ENCODE measurements at regions not wholly inside any gene's neighbourhood (a gene's known extent, or its start where the extent isn't known, plus 50 kb on each side); places are given as distances from the start of the nearest gene placed in this dataset.

DNA sequence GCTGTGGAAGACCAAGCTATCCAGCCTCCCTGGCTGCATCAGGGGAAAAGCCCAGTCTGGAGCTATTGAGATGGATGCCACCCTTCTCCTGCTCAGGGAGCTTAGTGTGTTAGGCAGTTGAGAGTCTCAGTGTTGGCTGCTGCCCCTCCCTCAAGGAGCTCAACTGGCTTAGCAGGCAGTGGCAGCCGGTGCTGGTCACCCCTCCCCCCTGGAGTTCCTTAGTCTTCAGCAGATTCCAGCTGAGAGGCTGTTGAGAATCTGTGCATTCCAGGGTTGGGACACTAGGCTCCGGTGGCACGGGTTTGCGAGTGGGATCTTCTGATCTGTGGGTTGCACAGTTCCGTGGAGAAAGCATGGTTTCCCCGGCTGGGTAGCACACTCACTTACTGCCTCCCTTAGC lies 883.8 kb downstream of the NSUN3 start:
- POLR2A ChIA-PET: no interaction called here
- CTCF ChIA-PET: no interaction called here
- DNase-seq (ENCODE audit: extremely low spot score): no peak
- TF ChIP-seq, protein P1, sequence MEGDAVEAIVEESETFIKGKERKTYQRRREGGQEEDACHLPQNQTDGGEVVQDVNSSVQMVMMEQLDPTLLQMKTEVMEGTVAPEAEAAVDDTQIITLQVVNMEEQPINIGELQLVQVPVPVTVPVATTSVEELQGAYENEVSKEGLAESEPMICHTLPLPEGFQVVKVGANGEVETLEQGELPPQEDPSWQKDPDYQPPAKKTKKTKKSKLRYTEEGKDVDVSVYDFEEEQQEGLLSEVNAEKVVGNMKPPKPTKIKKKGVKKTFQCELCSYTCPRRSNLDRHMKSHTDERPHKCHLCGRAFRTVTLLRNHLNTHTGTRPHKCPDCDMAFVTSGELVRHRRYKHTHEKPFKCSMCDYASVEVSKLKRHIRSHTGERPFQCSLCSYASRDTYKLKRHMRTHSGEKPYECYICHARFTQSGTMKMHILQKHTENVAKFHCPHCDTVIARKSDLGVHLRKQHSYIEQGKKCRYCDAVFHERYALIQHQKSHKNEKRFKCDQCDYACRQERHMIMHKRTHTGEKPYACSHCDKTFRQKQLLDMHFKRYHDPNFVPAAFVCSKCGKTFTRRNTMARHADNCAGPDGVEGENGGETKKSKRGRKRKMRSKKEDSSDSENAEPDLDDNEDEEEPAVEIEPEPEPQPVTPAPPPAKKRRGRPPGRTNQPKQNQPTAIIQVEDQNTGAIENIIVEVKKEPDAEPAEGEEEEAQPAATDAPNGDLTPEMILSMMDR (IDR thresholded peaks at IDR 0.05; ENCODE audit: control extremely low read depth, extremely low read depth, low read depth, missing control alignments): no peak

DNA sequence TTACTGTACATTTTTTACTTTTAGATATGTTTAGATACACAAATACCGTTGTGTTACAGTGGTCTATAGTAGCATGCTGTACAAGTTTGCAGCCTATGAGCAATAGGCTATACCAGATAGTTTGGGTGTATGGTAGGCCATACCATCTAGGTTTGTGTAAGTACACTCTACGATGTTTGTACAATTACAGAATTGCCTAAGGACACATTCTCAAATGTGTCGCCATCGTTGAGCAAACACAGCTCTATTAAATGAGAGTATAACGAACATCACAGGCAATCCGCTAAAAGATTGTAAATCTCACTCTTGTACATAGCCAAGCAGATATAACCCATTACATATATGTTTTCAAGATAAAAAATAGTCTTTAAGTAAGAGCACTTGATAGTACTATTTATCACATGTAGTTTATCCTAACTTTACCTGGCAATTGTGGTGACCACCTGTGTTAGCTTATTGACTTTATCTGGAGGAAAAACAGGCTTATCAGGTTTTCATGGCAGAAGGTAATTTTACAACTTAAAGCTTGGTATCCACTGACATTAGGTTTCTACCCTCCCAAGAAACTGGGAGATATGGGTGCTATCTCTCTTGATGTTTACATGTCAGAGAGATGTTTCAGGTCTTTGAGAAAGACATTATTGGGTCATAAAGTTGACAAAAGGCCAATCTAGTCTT lies 898.7 kb downstream of the NSUN3 start:
- TF ChIP-seq, protein P1 (IDR thresholded peaks at IDR 0.05; ENCODE audit: control extremely low read depth, extremely low read depth, low read depth, missing control alignments): no peak
- CTCF ChIA-PET: no interaction called here
- DNase-seq (ENCODE audit: extremely low spot score): no peak
- POLR2A ChIA-PET: no interaction called here

DNA sequence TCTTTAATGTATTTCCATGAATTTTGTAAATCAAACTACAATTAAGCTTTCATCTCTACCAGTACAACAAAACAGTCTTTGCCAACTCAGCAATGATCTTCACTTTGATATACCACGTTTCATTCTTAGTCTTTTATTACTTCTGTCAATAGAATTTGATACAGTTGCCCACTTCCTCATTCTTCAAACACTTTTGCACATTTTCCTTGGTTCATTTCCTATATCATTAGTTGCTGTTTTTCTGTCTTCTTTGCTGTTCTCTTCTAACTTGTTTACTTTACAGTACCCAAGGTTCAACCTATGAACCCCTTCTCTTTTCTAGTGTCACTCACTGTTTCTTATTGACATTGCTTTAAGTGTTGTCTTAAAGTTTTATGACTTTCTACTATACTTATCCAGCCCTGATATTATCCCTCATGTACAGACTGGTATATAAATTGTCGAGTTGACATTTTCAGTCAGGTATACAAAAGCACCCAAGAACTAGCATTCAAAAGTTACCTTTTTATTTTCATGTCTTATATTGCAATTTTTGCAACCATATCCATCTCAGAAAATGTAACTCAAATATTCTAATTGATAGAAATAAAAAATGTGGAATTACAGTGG lies 903.1 kb downstream of the NSUN3 start:
- POLR2A ChIA-PET: no interaction called here
- TF ChIP-seq, protein P1 (IDR thresholded peaks at IDR 0.05; ENCODE audit: control extremely low read depth, extremely low read depth, low read depth, missing control alignments): no peak
- CTCF ChIA-PET: no interaction called here
- no peak for DNase-seq (ENCODE audit: extremely low spot score)

DNA sequence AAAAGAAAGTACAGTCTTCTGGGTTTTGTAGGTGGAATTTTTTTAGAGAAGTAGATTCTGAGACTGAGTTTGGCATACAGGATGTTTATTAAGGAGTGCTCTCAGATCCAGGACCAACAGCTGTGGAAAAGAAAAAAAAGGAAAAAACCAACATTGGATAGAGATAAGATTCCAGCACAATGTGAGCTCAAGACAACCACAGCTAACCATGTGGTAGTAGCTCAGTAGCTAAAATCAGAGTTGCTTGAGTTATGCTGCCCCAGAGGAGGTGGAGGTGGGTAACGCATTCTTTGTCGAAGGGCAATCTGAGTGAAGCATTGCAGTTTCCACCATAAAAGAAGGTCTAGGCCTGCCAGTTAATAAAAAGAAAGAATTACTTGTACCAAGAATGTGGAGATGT lies 904.3 kb downstream of the NSUN3 start:
- CTCF ChIA-PET: interaction anchor here (0.9 to 2.0 kb wide), 2 partner anchors 9 to 11 kb away, joined by 3 to 7 read pairs; no protein-coding TSS in a partner anchor
- POLR2A ChIA-PET: no interaction called here

DNA sequence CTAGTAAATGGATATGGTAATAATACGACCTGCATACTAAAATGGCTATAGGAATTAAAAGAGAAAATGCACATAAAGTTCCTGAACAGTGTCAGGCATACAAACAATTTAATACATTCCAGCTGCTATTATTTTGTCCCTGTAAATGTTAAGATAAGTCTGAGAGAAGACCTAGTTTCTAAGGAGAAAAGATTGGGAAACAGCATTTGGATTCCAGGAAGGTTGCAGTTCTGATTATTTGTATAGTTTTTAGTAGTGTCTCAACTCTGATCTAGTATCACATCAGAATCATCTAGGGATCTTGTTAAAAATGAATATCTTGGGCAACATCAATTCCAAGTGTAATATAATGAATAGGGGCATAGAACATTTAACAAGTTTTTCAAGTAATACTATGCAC lies 905.7 kb downstream of the NSUN3 start:
- ChIA-PET CTCF (interaction anchor here (2.0 kb wide), 1 partner anchor 13 kb away, joined by 7 read pairs; no protein-coding TSS in a partner anchor), POLR2A (no interaction called here)
- TF ChIP-seq, protein P1 (IDR thresholded peaks at IDR 0.05; ENCODE audit: control extremely low read depth, extremely low read depth, low read depth, missing control alignments): no peak
- no peak for DNase-seq (ENCODE audit: extremely low spot score)

More for the DNA sequence above, 904.3 kb downstream of the NSUN3 start:
- TF ChIP-seq, protein P1 (IDR thresholded peaks at IDR 0.05; ENCODE audit: control extremely low read depth, extremely low read depth, low read depth, missing control alignments): no peak
- DNase-seq (ENCODE audit: extremely low spot score): no peak

DNA sequence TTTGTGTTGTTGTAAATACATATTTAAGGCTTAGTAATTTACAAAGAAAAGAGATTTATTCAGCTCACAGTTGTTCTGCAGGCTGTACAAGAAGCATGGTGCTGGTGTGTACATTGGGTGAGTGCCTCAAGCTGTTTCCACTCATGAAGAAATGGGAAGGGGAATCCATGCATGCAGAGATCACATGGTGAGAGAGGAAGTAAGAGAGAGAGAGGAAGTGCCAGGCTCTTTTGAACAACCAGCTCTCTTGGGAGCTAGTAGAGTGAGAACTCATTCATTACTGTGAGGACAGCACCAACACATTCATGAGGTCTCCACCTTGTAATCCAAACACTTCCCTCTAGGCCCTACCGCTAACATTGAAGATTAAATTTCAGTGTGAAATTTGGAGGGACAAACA lies 909.2 kb downstream of the NSUN3 start:
- no peak for DNase-seq (ENCODE audit: extremely low spot score)
- ChIA-PET POLR2A (no interaction called here), CTCF (interaction anchor here (1.3 kb wide), 1 partner anchor 61 kb away, joined by 3 read pairs; no protein-coding TSS in a partner anchor)
- TF ChIP-seq, protein P1 (IDR thresholded peaks at IDR 0.05; ENCODE audit: control extremely low read depth, extremely low read depth, low read depth, missing control alignments): no peak

Data from GM10248 (cell line).